RWPE2 (cell line): ENCODE measurements at regions not wholly inside any gene's neighbourhood (a gene's known extent, or its start where the extent isn't known, plus 50 kb on each side); places are given as distances from the start of the nearest gene placed in this dataset.

Experiments
- ATAC-seq: fragments of 200-7000 bp; cut with Tn5 transposase; 3 replicates; pipeline ENCODE4 v1.9.1; 2021; ENCODE audit warnings: low read depth
- DNase-seq: peaks from one replicate; pipeline ENCODE4 v3.0.0-alpha.2; 2020; ENCODE audit warnings: low spot score
- H3K27ac ChIP-seq: fragments of 450-650 bp; 2 replicates; pipeline ENCODE4 v1.5.1; 2017; ENCODE audit warnings: mild to moderate bottlenecking; ENCODE audit not compliant: poor library complexity, severe bottlenecking
- H3K27me3 ChIP-seq: fragments of 250-450 bp; sonication (Bioruptor Pico); 2 replicates; pipeline ENCODE4 v1.5.1; 2021; ENCODE audit warnings: mild to moderate bottlenecking, moderate library complexity; ENCODE audit not compliant: insufficient read depth, poor library complexity, severe bottlenecking
- H3K36me3 ChIP-seq: fragments of 250-450 bp; sonication (Bioruptor Pico); 2 replicates; pipeline ENCODE4 v1.5.1; 2020; ENCODE audit warnings: low read depth, mild to moderate bottlenecking, moderate library complexity
- H3K4me1 ChIP-seq: fragments of 250-450 bp; sonication (Bioruptor Pico); 2 replicates; pipeline ENCODE4 v1.5.1; 2021; ENCODE audit warnings: mild to moderate bottlenecking, moderate library complexity; ENCODE audit not compliant: insufficient read depth, poor library complexity, severe bottlenecking
- H3K4me3 ChIP-seq: fragments of 250-450 bp; sonication (Bioruptor Pico); 2 replicates; pipeline ENCODE4 v1.5.1; 2021; ENCODE audit warnings: mild to moderate bottlenecking, moderate library complexity; ENCODE audit not compliant: severe bottlenecking
- H3K9me3 ChIP-seq: fragments of 250-450 bp; sonication (Bioruptor Pico); 2 replicates; pipeline ENCODE4 v1.5.1; 2021; ENCODE audit warnings: mild to moderate bottlenecking, moderate library complexity; ENCODE audit not compliant: severe bottlenecking
- TF ChIP-seq, protein P1 (sequence below): fragments of 450-650 bp; IDR thresholded peaks from one replicate; pipeline ENCODE4 v1.5.1; 2017; ENCODE audit warnings: mild to moderate bottlenecking, moderate library complexity; ENCODE audit not compliant: poor library complexity, severe bottlenecking

DNA sequence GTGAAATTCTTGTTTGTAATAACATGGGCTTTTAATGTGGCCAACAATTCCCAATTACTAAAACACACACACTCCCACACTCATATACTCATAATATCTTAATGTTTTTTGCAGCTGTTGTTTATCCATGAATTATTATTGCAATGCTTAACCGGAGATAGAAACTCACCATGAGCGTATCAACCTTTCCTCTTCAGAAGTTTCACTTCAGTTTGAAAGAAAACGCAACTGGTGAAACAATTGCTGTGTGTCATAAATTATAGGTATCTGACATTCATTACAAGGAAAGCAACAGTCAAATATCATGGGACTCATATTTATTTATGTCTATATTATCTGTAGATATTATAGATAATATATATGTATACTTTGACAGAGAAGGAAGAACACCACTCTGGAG lies 104.1 kb downstream of the HDGFL1 start:
- DNase-seq (no peak), ATAC-seq (no peak)
- H3K4me1 ChIP-seq = no peaks in the 10 kb centered on the region
- TF ChIP-seq, protein P1, sequence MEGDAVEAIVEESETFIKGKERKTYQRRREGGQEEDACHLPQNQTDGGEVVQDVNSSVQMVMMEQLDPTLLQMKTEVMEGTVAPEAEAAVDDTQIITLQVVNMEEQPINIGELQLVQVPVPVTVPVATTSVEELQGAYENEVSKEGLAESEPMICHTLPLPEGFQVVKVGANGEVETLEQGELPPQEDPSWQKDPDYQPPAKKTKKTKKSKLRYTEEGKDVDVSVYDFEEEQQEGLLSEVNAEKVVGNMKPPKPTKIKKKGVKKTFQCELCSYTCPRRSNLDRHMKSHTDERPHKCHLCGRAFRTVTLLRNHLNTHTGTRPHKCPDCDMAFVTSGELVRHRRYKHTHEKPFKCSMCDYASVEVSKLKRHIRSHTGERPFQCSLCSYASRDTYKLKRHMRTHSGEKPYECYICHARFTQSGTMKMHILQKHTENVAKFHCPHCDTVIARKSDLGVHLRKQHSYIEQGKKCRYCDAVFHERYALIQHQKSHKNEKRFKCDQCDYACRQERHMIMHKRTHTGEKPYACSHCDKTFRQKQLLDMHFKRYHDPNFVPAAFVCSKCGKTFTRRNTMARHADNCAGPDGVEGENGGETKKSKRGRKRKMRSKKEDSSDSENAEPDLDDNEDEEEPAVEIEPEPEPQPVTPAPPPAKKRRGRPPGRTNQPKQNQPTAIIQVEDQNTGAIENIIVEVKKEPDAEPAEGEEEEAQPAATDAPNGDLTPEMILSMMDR = no peak
- no peak overlapping the region for H3K27ac ChIP-seq
- no peaks in the 10 kb centered on the region for H3K36me3 ChIP-seq
- no peak overlapping the region for H3K4me3 ChIP-seq
- H3K27me3 ChIP-seq = no peaks in the 10 kb centered on the region
- no peaks in the 10 kb centered on the region for H3K9me3 ChIP-seq

DNA sequence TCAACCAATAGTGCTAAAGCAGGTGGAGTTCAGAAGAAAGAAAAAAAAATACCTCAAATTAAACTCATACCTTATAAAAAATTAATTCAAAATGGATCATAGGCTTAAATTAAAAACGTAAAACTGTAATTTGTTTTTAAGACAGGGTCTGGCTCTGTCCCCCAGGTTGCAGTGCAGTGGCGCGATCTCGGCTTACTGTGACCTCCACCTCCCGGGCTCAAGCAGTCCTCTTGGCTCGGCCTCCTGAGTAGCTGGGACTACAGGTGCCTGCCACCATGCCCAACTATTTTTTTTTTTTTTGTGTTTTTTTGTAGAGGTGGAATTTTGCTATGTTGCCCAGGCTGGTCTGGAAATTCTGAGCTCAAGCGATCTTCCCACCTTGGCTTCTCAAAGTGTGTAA lies 111.6 kb downstream of the HDGFL1 start:
- Histone ChIP-seq H3K27me3 (no peaks in the 10 kb centered on the region), H3K4me1 (no peaks in the 10 kb centered on the region), H3K4me3 (no peak overlapping the region), H3K36me3 (no peaks in the 10 kb centered on the region), H3K9me3 (no peaks in the 10 kb centered on the region), H3K27ac (no peak overlapping the region)
- TF ChIP-seq, protein P1 = no peak
- DNase-seq (no peak), ATAC-seq (no peak)

DNA sequence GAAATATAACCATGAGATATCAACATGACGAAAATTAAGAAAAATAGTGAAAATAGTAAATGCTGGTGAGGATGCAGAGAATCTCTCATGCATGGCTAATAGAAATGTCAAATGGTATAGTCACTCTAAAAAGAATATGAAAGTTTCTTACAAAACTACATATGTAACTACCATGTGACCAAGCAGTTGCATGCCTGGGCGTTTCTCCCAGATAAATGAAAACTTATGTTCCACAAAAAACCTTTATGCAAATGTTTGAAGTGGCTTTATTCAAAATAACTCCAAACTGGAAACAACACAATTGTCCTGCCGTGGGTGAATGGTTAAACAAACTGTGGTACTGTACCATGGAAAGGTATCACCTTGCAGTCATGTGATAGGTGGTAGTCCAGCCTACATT lies 112.4 kb downstream of the HDGFL1 start:
- H3K36me3 ChIP-seq = no peaks in the 10 kb centered on the region
- H3K4me1 ChIP-seq = no peaks in the 10 kb centered on the region
- H3K9me3 ChIP-seq = no peaks in the 10 kb centered on the region
- no peaks in the 10 kb centered on the region for H3K27me3 ChIP-seq
- H3K27ac ChIP-seq = no peak overlapping the region
- H3K4me3 ChIP-seq = no peak overlapping the region
- TF ChIP-seq, protein P1 = no peak
- DNase-seq (no peak), ATAC-seq (no peak)

- no peaks in the 10 kb centered on the region for H3K9me3 ChIP-seq
- ATAC-seq (no peak), DNase-seq (no peak)
- no peaks in the 10 kb centered on the region for H3K36me3 ChIP-seq
- H3K4me1 ChIP-seq = no peaks in the 10 kb centered on the region
- no peaks in the 10 kb centered on the region for H3K27me3 ChIP-seq
- H3K27ac ChIP-seq = no peak overlapping the region
- TF ChIP-seq, protein P1 = no peak
- H3K4me3 ChIP-seq = no peak overlapping the region
These were observed 113.6 kb downstream of the HDGFL1 start for GRCh38 chr6:22682979-22683378.

GRCh38 chr6:22690446-22690845 lies 121.1 kb downstream of the HDGFL1 start:
- no peak overlapping the region for H3K4me3 ChIP-seq

More at GRCh38 chr6:22690446-22690845, 121.1 kb downstream of the HDGFL1 start:
- Histone ChIP-seq H3K9me3 (no peaks in the 10 kb centered on the region), H3K27me3 (no peaks in the 10 kb centered on the region), H3K27ac (no peak overlapping the region), H3K36me3 (no peaks in the 10 kb centered on the region), H3K4me1 (no peaks in the 10 kb centered on the region)
- TF ChIP-seq, protein P1 = no peak
- DNase-seq (no peak), ATAC-seq (no peak)
